ENCODE measurements at regions not wholly inside any gene's neighbourhood (a gene's known extent, or its start where the extent isn't known, plus 50 kb on each side); places are given as distances from the start of the nearest gene placed in this dataset.

DNA sequence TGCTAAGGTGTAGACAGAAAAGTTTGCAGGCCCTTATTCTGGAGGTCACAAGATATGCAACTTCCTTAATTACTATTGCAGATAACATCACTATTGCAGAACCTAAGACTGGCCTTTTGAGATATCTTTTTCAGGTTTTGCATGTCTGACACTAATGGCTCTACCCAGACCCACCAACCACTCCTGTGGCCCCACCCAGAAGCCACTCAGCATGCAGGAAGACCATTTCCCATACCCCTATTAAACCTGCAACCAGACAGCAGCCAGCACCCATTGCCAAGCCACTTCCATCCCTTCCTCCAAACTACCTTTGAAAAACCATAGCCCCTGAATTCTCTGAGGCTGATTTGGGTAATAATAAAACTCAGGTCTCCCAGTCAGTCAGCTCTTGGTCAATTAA lies 297.6 kb downstream of the SLITRK6 start:
- TF ChIP-seq, protein P1, sequence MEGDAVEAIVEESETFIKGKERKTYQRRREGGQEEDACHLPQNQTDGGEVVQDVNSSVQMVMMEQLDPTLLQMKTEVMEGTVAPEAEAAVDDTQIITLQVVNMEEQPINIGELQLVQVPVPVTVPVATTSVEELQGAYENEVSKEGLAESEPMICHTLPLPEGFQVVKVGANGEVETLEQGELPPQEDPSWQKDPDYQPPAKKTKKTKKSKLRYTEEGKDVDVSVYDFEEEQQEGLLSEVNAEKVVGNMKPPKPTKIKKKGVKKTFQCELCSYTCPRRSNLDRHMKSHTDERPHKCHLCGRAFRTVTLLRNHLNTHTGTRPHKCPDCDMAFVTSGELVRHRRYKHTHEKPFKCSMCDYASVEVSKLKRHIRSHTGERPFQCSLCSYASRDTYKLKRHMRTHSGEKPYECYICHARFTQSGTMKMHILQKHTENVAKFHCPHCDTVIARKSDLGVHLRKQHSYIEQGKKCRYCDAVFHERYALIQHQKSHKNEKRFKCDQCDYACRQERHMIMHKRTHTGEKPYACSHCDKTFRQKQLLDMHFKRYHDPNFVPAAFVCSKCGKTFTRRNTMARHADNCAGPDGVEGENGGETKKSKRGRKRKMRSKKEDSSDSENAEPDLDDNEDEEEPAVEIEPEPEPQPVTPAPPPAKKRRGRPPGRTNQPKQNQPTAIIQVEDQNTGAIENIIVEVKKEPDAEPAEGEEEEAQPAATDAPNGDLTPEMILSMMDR (IDR thresholded peaks at IDR 0.05): no peak
- TF ChIP-seq EZH2phosphoT487 (IDR thresholded peaks at IDR 0.05): no peak
- TF ChIP-seq EZH2 (IDR thresholded peaks at IDR 0.05): no peak
